Esophagus muscularis mucosa (tissue), 4 donors: ENCODE measurements at regions not wholly inside any gene's neighbourhood (a gene's known extent, or its start where the extent isn't known, plus 50 kb on each side); places are given as distances from the start of the nearest gene placed in this dataset.

Experiments used
- DNase-seq: peaks from one replicate; pipeline ENCODE4 v3.0.0-alpha.2; 2017; ENCODE audit errors: extremely low spot score
- H3K27ac ChIP-seq, 4 donors: fragments of 200-600 bp; sonication (generic); replicated peaks in 1 of 4; 1 replicate in 3 of 4; 2 replicates in 1 of 4; pipeline ENCODE4 v1.5.1; 2016 to 2019; ENCODE audit warnings: mild to moderate bottlenecking in 1 of 4
- H3K27me3 ChIP-seq, 4 donors: fragments of 200-600 bp; sonication (generic); one replicate each; pipeline versions ENCODE4 v1.5.1 to v1.6.0; 2016 to 2019
- H3K36me3 ChIP-seq, 4 donors: fragments of 200-600 bp; sonication (generic); one replicate each; pipeline ENCODE4 v1.5.1; 2016 to 2019
- H3K4me1 ChIP-seq, 4 donors: fragments of 200-600 bp; sonication (generic); one replicate each; pipeline ENCODE4 v1.5.1; 2016 to 2019
- H3K4me3 ChIP-seq, 4 donors: fragments of 200-600 bp; sonication (generic); 1 replicate in 2 of 4; 2 replicates in 2 of 4; pipeline ENCODE4 v1.5.1; 2016 to 2019; ENCODE audit warnings: mild to moderate bottlenecking in 4 of 4, moderate library complexity in 1 of 4
- H3K9me3 ChIP-seq, 4 donors: fragments of 200-600 bp; sonication (generic); 1 replicate in 3 of 4; 2 replicates in 1 of 4; pipeline ENCODE4 v1.5.1; 2016 to 2019
- EP300 ChIP-seq: sonication (generic); formaldehyde crosslinking; IDR thresholded peaks from one replicate; pipeline ENCODE4 v1.6.1; 2017; ENCODE audit warnings: antibody characterized with exemption
- POLR2A ChIP-seq: fragments of 450-650 bp; IDR thresholded peaks from one replicate; pipeline ENCODE4 v1.6.1; 2017; ENCODE audit warnings: antibody characterized with exemption, moderate library complexity, mild to moderate bottlenecking, low read depth
- POLR2AphosphoS5 ChIP-seq, 2 donors: sonication (generic); formaldehyde crosslinking; IDR thresholded peaks; one replicate each; pipeline ENCODE4 v1.6.1; 2017; ENCODE audit warnings: antibody characterized with exemption in 2 of 2
- WGBS: methylation state at CpG from one replicate; pipeline ENCODE4 v1.1.5; 2018; 5-methylcytosine and 5-hydroxymethylcytosine counted together
- intact Hi-C: fragments of 100-400 bp; cut with DNase I; formaldehyde crosslinking; loops from one replicate; pipeline ENCODE4 v1.15.1; 2023
- TF ChIP-seq, protein P1 (sequence below), 3 experiments: fragments of 200-600 bp in 2 of 3; fragments of 450-650 bp in 1 of 3; sonication (generic) in 2 of 3; IDR thresholded peaks; one replicate each; pipeline ENCODE4 v1.5.1; 2017 to 2019; ENCODE audit warnings: antibody characterized with exemption in 3 of 3, mild to moderate bottlenecking in 2 of 3, moderate library complexity in 1 of 3

DNA sequence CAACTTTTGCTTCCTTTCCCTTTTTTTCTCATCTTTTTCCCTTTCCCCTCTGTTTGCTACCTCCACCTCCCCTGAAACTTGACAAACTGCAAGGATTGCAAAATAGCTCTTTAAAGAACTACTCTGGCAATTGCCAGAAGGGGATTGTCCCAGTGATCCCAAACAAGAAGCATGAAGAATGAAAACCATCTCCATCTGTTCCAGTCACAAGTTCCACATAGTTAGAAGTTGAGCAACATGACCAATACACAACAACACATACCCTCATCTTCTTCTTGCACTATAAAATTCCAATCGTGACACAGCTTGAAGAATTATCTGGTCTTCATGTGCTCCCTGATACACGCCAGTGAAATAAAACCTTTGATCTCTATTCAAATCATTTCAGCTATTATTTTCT, 93.7 kb upstream of the USP15 start:
- Histone ChIP-seq H3K9me3 (no peaks in the 10 kb centered on the region), H3K4me3 (no peak overlapping the region), H3K36me3 (no peaks in the 10 kb centered on the region), H3K4me1 (no peaks in the 10 kb centered on the region), H3K27me3 (no peaks in the 10 kb centered on the region), H3K27ac (no peak overlapping the region)
- intact Hi-C loops: no loop called here
- DNase-seq: no peak
- TF ChIP-seq, protein P1, sequence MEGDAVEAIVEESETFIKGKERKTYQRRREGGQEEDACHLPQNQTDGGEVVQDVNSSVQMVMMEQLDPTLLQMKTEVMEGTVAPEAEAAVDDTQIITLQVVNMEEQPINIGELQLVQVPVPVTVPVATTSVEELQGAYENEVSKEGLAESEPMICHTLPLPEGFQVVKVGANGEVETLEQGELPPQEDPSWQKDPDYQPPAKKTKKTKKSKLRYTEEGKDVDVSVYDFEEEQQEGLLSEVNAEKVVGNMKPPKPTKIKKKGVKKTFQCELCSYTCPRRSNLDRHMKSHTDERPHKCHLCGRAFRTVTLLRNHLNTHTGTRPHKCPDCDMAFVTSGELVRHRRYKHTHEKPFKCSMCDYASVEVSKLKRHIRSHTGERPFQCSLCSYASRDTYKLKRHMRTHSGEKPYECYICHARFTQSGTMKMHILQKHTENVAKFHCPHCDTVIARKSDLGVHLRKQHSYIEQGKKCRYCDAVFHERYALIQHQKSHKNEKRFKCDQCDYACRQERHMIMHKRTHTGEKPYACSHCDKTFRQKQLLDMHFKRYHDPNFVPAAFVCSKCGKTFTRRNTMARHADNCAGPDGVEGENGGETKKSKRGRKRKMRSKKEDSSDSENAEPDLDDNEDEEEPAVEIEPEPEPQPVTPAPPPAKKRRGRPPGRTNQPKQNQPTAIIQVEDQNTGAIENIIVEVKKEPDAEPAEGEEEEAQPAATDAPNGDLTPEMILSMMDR (IDR thresholded peaks at IDR 0.05): no peak
- TF ChIP-seq POLR2A (no peak), EP300 (no peak), POLR2AphosphoS5 (IDR thresholded peaks at IDR 0.05) (no peak)
- 68% methylated on average over 2 of the region's 2 CpGs for WGBS

DNA sequence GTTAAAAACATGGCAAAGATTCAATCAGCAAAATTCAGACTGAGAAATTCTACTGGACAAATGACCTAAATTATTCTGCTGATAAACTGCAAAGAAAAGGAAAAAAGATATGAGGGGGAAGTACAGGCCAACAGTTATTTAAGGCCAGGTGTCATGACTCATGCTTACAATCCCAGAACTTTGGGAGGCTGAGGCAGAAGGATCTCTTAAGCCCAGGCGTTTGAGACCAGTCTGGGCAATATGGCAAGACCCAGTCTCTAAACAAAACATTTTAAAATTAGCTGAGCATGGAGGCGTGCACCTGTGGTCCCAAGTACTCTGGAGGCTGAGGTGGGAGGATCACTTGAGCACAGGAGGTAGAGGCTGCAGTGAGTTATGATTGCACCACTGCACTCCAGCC, 91.8 kb upstream of the USP15 start:
- no peaks in the 10 kb centered on the region for H3K4me1 ChIP-seq
- intact Hi-C loops: no loop called here
- no peak for DNase-seq
- H3K27ac ChIP-seq: no peak overlapping the region
- no peak for TF ChIP-seq POLR2A
- TF ChIP-seq, protein P1 (IDR thresholded peaks at IDR 0.05): no peak
- TF ChIP-seq POLR2AphosphoS5 (IDR thresholded peaks at IDR 0.05): no peak
- TF ChIP-seq EP300: no peak
- no peaks in the 10 kb centered on the region for H3K27me3 ChIP-seq
- no peaks in the 10 kb centered on the region for H3K36me3 ChIP-seq
- WGBS: 76% methylated on average over 2 of the region's 2 CpGs
- H3K4me3 ChIP-seq: no peak overlapping the region
- H3K9me3 ChIP-seq: peaks cover 0 to 4% (median 0%) of the 10 kb centered on the region in 4 donors

DNA sequence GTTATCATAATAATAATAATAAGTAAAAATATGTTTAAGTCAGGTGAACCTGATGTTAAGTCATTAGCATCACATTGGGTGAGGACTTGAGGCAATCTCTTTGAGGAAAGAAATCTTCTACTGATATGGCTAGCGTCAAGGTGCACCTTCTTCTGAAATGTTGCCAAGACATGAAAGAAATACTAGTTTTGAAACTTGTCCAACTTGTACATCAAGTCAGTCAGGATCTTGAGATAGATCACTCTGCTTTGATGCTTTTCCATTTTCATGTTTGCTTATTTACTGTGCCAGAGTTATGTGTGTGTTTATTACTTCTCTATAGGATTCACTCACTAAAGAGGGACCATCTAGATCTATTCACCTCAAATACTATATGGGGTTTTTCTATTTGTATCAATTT, 90.0 kb upstream of the USP15 start:
- H3K36me3 ChIP-seq: no peaks in the 10 kb centered on the region
- H3K4me1 ChIP-seq: no peaks in the 10 kb centered on the region
- H3K27me3 ChIP-seq: no peaks in the 10 kb centered on the region
- no peak for DNase-seq
- H3K9me3 ChIP-seq: peaks cover 0 to 4% (median 0%) of the 10 kb centered on the region in 4 donors
- H3K27ac ChIP-seq: no peak overlapping the region
- WGBS: 100% methylated on average over 1 of the region's 1 CpG
- H3K4me3 ChIP-seq: no peak overlapping the region
- intact Hi-C loops: no loop called here
- TF ChIP-seq POLR2AphosphoS5 (IDR thresholded peaks at IDR 0.05) (no peak), POLR2A (no peak), EP300 (no peak)
- TF ChIP-seq, protein P1 (IDR thresholded peaks at IDR 0.05): no peak

- Histone ChIP-seq H3K27me3 (peaks cover 0 to 35% (median 8%) of the 10 kb centered on the region in 4 donors), H3K9me3 (no peaks in the 10 kb centered on the region), H3K4me3 (peak overlapping the region; percentile 42 to 57 (median 44)), H3K4me1 (peaks cover 24 to 26% (median 25%) of the 10 kb centered on the region in 4 donors), H3K27ac (no peak overlapping the region), H3K36me3 (no peaks in the 10 kb centered on the region)
- intact Hi-C loops: no loop called here
- TF ChIP-seq EP300 (no peak), POLR2AphosphoS5 (IDR thresholded peaks at IDR 0.05) (no peak), POLR2A (no peak)
- TF ChIP-seq, protein P1 (IDR thresholded peaks at IDR 0.05): no peak
- no peak for DNase-seq
- WGBS: 8% methylated on average over 43 of the region's 61 CpGs
These were observed 69.3 kb upstream of the USP15 start for GRCh38 chr12:62190689-62191490.
